ENCODE measurements at regions not wholly inside any gene's neighbourhood (a gene's known extent, or its start where the extent isn't known, plus 50 kb on each side); places are given as distances from the start of the nearest gene placed in this dataset.

GRCh38 chr15:38671675-38672254, 107.2 kb upstream of the RASGRP1 start:
- no peaks in the 10 kb centered on the region for H4K20me1 ChIP-seq (ENCODE audit: insufficient read depth, low read length)
- H3K4me2 ChIP-seq (ENCODE audit: low read length), result peak overlapping the region; percentile 53
- no peaks in the 10 kb centered on the region; the same call in 1 of the 2 replicates for H3F3A ChIP-seq (ENCODE audit: insufficient read depth, low read length)
- H3K27me3 ChIP-seq (ENCODE audit: insufficient read depth, low read length), result no peaks in the 10 kb centered on the region
- H3K4me3 ChIP-seq (ENCODE audit: low read depth, low read length, poor library complexity, severe bottlenecking), result peak overlapping the region; percentile 14
- H3K36me3 ChIP-seq (ENCODE audit: insufficient read depth, low read length), result no peaks in the 10 kb centered on the region
- no peaks in the 10 kb centered on the region for H3K9me3 ChIP-seq (ENCODE audit: low read length)
- H3K79me2 ChIP-seq (ENCODE audit: insufficient read depth, low read length), result no peaks in the 10 kb centered on the region
- peak overlapping the region; percentile 5; the same call in 1 of the 2 replicates for H2AFZ ChIP-seq (ENCODE audit: low read length)
- H3K4me1 ChIP-seq (ENCODE audit: insufficient read depth, low read length, severe bottlenecking), result peaks cover 67% of the 10 kb centered on the region
- peak overlapping the region; percentile 56 for H3K9ac ChIP-seq (ENCODE audit: low read length)
- no peak for TF ChIP-seq EZH2 (IDR thresholded peaks at IDR 0.05; ENCODE audit: borderline replicate concordance, low read length)
- TF ChIP-seq, protein P1, sequence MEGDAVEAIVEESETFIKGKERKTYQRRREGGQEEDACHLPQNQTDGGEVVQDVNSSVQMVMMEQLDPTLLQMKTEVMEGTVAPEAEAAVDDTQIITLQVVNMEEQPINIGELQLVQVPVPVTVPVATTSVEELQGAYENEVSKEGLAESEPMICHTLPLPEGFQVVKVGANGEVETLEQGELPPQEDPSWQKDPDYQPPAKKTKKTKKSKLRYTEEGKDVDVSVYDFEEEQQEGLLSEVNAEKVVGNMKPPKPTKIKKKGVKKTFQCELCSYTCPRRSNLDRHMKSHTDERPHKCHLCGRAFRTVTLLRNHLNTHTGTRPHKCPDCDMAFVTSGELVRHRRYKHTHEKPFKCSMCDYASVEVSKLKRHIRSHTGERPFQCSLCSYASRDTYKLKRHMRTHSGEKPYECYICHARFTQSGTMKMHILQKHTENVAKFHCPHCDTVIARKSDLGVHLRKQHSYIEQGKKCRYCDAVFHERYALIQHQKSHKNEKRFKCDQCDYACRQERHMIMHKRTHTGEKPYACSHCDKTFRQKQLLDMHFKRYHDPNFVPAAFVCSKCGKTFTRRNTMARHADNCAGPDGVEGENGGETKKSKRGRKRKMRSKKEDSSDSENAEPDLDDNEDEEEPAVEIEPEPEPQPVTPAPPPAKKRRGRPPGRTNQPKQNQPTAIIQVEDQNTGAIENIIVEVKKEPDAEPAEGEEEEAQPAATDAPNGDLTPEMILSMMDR (IDR thresholded peaks at IDR 0.05; ENCODE audit: low read length), result no peak
- H3K9me2 ChIP-seq (ENCODE audit: low read depth, low read length), result no peaks in the 10 kb centered on the region
- H3K27ac ChIP-seq (ENCODE audit: low read depth, low read length, poor library complexity, severe bottlenecking), result peak overlapping the region; percentile 95

DNA sequence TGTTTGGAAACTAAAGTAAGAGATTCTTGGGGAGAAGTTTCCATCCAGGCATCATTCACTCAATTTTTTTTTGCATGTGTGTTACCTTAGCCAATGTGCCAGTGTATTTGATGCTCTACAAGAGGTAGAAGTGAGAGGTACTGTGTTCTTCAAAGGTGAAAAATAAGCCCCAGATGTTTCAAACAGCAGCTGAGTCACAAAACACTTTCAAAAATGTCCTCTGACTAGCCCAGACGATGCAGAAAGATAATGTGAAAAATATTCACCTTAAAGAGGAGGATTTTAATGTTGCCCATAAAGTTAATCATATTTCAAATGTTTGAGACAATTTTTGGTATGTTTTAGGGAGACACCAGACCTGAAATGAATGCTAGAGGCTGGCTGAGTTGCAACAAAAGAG, 107.7 kb upstream of the RASGRP1 start:
- Histone ChIP-seq H3K4me3 (ENCODE audit: low read depth, low read length, poor library complexity, severe bottlenecking) (peak overlapping the region; percentile 17), H3F3A (ENCODE audit: insufficient read depth, low read length) (no peaks in the 10 kb centered on the region; the same call in 1 of the 2 replicates), H3K4me1 (ENCODE audit: insufficient read depth, low read length, severe bottlenecking) (peaks cover 62% of the 10 kb centered on the region), H3K27ac (ENCODE audit: low read depth, low read length, poor library complexity, severe bottlenecking) (peak overlapping the region; percentile 95), H3K9me2 (ENCODE audit: low read depth, low read length) (no peaks in the 10 kb centered on the region), H3K9me3 (ENCODE audit: low read length) (no peaks in the 10 kb centered on the region), H3K9ac (ENCODE audit: low read length) (peak overlapping the region; percentile 56), H3K4me2 (ENCODE audit: low read length) (peak overlapping the region; percentile 53), H3K36me3 (ENCODE audit: insufficient read depth, low read length) (no peaks in the 10 kb centered on the region), H3K27me3 (ENCODE audit: insufficient read depth, low read length) (no peaks in the 10 kb centered on the region), H4K20me1 (ENCODE audit: insufficient read depth, low read length) (no peaks in the 10 kb centered on the region), H2AFZ (ENCODE audit: low read length) (no peak overlapping the region), H3K79me2 (ENCODE audit: insufficient read depth, low read length) (no peaks in the 10 kb centered on the region)
- TF ChIP-seq, protein P1 (IDR thresholded peaks at IDR 0.05; ENCODE audit: low read length), result no peak
- no peak for TF ChIP-seq EZH2 (IDR thresholded peaks at IDR 0.05; ENCODE audit: borderline replicate concordance, low read length)

- peak overlapping the region; percentile 53 for H3K4me2 ChIP-seq (ENCODE audit: low read length)
- no peaks in the 10 kb centered on the region for H3K27me3 ChIP-seq (ENCODE audit: insufficient read depth, low read length)
- H3K4me1 ChIP-seq (ENCODE audit: insufficient read depth, low read length, severe bottlenecking), result peaks cover 54% of the 10 kb centered on the region
- H3K9me3 ChIP-seq (ENCODE audit: low read length), result no peaks in the 10 kb centered on the region
- no peak overlapping the region for H2AFZ ChIP-seq (ENCODE audit: low read length)
- peak overlapping the region; percentile 17 for H3K4me3 ChIP-seq (ENCODE audit: low read depth, low read length, poor library complexity, severe bottlenecking)
- peak overlapping the region; percentile 95 for H3K27ac ChIP-seq (ENCODE audit: low read depth, low read length, poor library complexity, severe bottlenecking)
- H3K9ac ChIP-seq (ENCODE audit: low read length), result peak overlapping the region; percentile 56
- H3K36me3 ChIP-seq (ENCODE audit: insufficient read depth, low read length), result no peaks in the 10 kb centered on the region
- no peaks in the 10 kb centered on the region; the same call in 1 of the 2 replicates for H3F3A ChIP-seq (ENCODE audit: insufficient read depth, low read length)
- H3K9me2 ChIP-seq (ENCODE audit: low read depth, low read length), result no peaks in the 10 kb centered on the region
- TF ChIP-seq EZH2 (IDR thresholded peaks at IDR 0.05; ENCODE audit: borderline replicate concordance, low read length), result no peak
- TF ChIP-seq, protein P1 (IDR thresholded peaks at IDR 0.05; ENCODE audit: low read length), result no peak
- no peaks in the 10 kb centered on the region for H3K79me2 ChIP-seq (ENCODE audit: insufficient read depth, low read length)
- no peaks in the 10 kb centered on the region for H4K20me1 ChIP-seq (ENCODE audit: insufficient read depth, low read length)
Observed at GRCh38 chr15:38672814-38673670, 108.4 kb upstream of the RASGRP1 start.
